HG03558 (cell line): ENCODE measurements at regions not wholly inside any gene's neighbourhood (a gene's known extent, or its start where the extent isn't known, plus 50 kb on each side); places are given as distances from the start of the nearest gene placed in this dataset.

Source experiments
- ATAC-seq: cut with Tn5 transposase; IDR thresholded peaks from one replicate; pipeline ENCODE4 v1.9.1; 2021; ENCODE audit warnings: moderate number of reproducible peaks; ENCODE audit not compliant: unreplicated experiment; ENCODE audit errors: extremely low read depth

DNA sequence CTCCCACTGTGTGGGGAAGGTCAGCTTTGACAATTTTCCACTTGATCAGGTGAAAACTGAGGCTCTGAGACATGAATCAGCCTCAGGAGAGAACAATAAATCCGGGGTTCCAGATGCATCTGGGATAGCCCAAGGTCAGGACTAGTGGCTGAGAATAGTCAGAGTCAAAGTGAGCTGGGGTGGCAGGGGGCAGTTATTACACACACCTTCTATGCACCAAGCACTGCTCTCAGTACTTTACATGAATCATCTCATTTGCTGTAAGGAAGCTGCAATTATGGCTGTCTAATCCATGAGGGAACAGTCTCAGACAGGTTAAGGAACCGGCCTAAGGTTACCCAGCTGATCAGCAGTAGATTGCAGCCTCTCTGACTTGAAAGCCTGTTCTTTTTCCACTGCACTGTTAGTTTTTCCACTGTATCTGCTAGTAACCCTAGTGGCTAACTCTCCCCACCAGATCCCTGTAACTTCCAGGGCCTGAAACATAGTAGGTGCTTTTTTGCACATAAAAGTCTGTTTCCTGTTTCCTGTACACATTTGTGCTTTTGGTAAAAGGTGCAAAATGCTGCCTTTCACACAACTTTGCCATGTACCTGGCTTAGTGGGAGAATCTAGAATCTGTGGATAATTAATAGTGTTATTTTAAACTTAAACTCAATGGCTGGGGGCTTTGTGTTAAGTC, 125.9 kb downstream of the EMX2 start:
- no peak for ATAC-seq

DNA sequence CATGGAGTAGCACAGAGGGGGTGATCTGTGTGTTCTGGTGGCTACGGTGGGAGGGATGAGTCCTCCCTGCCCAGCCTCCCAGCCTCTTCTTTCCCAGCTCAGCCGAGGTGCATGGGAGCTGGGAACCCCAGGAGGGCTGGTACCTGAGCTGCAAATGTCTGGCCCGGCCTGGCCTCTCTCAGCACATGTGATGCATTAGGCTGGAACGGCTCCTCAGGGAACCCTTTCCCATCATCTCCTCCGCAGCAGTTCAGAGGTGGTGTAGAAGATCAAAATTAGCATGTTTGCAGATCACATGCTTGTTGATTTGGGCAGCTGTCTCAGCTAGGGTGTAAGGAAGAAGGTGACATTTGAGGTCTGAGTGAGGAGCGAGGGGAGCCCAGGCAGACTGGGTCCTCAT, 126.6 kb downstream of the EMX2 start:
- ATAC-seq = no peak

DNA sequence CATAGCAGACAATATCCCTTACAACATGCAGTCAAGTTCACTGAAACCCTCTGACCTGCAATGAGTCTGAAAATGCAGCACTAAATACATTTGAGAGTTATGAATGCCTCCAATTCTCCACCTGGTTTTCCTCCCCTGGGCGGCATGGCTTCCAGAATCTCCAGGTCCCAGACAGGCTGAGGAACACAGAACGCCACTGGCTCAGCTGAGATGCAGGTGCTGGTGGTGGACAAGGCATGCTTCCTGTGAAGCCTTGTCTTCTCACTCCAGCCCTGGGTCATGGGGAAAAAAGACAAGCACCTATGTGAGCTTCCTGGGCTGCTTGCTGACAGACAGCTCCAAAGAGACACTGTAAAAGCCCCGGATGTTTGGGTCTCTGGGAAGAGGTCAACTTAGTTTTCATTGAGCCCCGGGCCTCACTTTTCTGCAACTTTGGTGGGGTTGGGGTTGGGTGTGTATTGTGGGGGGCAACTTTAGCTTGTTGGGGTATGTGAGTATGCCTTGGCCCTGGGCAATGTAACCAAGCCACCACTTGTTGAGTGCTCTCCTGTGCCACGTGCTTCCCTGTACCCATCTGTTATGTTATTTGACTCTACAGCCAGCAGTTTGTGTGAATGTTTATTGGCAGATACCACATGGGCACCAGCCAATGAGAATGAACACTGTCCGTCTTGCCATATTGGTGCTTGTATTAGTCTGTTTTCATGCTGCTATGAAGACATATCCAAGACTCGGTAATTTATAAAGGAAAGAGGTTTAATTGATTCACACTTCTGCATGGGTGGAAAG, 127.8 kb downstream of the EMX2 start:
- ATAC-seq = no peak

DNA sequence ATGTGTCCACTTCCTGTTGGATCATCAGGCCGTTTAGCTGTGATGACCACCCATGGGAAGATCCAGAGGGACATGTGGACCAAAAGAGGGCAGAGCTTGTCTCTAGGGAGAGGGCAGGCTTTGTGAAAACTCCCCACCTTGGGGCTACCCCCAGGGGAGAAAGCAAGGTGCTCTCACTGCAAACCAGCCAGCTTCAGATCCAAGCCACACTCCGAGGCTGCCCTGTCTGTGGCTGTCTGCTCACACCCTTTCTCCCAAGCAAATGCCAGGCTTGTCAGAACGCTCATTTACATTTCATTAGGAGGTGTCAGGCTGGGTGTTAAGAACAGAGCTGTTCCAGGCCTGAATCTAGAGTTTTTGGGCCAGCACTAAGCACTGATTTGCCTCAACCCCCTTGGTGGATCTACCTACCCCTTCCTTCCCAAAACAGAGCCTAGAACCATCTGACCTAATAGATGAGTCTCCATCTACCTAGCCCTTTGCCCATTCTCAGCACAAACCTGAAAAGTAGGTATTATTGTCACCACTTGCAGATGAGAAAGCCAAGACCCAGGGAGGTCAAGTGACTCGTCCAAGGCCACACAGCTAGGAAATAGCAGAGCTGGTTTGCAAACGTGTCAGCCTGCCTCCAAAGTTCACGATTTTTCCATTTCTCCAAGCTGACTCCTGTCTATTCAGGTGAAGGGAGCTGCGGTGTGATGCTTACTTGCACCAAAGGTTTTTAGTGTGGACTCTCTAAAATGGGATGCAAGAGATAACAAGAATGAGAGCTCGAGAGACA, 130.9 kb downstream of the EMX2 start:
- ATAC-seq = no peak

DNA sequence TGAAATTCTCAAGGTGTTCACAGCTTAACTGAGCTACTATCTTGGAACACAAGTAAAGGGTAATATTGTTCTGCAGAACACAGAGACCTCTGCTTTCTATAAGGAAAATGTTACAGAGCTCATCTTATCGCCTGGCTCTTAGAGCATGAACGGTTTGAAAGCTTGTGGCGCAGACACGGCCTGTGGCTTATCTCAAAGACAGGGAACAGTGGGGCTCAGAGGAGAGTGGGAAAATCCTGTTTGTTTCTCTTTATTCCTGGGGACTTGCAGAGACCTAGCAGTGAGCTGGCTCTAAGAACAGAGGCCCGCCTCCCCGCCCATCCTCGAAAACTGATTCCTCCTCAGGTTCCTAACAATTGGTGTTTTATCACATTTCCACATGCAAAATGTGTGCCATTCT, 131.7 kb downstream of the EMX2 start:
- ATAC-seq = no peak

DNA sequence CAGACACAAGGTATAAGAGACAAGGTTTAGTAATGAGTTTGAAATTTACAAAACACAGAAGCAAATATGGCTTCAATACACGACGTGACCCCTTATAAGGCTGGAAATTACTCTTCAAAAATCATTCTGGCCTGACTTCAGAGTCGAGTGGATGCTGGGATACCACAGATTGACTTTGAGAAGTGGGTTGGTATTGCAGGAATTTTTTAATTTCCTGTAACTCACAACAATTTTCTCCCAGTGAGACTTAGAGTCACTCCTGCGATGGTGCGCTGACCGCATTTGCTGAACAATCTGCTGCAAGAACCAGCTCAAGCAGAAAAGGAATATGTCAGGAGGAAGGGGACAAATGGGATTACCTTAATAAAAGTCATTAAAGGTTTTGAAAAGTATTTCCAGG, 132.1 kb downstream of the EMX2 start:
- no peak for ATAC-seq

DNA sequence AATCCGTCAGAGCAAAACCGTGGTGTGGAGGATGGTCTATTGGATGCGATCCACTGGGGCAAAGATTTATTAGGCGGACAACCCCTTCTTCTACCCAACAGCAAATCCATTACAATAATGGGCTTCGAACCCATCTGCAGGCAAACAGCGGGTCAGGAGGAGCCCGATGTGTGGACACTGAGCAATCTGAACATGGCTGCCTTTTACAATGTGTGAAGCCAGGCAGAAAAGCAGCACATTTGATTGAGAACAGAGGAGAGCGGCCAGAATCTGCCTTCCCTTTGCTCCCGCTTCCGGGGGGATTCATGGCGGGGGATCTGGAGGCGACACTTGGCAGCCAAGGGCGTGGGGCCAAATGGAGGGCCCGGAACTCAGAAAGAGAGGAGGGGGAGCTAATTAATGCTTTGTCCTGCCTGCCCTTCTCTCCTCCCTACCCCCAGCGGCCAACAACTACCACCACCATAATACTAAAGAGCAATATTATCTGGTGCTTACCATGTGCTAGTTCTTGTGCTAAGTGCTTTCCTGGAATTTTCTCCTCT, 133.0 kb downstream of the EMX2 start:
- no peak for ATAC-seq

DNA sequence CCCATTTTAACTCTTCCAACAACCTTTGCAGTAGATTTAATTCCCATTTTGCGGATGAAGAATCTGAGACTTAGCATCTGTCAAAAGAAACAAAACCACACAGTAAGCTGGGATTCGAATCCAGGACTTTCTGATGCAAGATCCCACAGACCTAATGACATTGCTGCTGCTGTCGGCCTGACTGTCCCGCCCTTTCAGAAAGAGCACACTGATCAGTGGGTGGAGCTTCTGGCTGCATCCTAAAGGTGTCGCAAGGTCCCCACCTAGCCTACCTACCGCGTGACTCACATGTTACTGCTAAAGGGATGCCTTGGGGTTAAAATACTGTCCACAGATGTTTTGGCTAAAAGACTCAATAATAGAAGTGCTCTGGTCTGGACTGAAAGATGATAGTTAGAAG, 134.7 kb downstream of the EMX2 start:
- ATAC-seq = no peak

DNA sequence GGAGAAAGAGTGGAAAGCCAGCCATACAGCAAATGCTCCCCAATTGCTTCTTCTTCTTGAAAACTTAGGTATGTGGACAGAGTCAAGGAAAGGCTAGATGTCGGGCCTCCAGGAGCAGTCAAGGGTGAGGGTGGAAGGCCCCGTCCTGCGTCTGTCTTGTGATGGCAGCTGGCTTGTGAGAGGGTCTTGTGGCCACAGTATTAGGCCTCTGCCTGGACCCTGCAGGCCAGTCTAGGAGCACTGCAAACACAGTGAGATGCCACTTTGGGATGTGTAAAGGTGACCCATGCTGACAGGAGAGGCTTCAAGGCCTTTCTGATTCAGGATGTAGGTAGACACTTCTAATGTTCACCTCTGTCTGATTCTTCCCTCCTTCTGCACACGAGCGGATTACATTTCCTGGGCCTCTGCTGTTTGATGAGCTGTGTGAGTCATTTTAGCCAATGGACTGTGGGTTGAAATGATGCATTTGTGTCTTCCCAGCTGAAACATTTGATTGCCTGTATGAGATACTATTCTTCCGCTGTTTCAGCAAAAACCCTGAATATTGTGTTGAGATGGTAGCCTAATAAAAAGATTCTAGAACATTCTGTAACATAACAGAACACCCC, 135.4 kb downstream of the EMX2 start:
- ATAC-seq = no peak

DNA sequence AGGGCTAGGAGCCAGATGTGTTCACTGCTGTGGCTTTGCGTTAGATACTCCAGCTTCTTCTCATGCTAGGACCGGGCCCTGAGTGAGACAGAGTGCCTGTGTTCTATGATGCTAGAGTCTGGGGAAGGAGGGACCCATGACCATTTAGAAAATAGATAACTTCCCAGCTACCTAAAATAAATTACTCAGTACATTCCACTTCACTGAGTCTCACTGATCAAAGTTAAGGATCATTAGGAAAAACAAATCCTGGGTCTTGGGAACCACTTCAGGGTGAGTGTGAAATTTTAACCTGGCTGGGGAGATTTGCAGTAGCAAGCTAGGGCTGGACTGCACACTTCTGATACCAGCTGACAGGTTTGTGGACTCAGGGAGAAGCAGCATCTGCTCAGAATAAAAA, 138.1 kb downstream of the EMX2 start:
- ATAC-seq = no peak

DNA sequence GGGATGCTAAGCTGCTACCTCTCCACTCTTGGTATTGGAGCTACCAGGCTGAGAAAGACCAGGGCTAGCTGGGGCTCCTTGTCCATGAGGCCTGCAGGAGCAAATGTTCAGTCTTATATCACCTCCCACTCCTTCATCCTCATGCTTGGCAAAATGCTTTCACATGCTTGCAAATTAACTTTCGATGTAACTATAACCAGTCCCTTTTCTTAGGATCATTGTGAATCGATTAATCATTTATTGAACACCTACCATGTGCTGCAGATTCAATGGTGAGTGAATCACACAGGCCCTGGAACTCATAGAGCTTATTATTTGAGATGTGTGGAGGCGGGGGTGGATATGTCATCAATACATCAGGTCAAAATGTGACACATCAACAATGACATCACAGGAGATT, 138.6 kb downstream of the EMX2 start:
- no peak for ATAC-seq

DNA sequence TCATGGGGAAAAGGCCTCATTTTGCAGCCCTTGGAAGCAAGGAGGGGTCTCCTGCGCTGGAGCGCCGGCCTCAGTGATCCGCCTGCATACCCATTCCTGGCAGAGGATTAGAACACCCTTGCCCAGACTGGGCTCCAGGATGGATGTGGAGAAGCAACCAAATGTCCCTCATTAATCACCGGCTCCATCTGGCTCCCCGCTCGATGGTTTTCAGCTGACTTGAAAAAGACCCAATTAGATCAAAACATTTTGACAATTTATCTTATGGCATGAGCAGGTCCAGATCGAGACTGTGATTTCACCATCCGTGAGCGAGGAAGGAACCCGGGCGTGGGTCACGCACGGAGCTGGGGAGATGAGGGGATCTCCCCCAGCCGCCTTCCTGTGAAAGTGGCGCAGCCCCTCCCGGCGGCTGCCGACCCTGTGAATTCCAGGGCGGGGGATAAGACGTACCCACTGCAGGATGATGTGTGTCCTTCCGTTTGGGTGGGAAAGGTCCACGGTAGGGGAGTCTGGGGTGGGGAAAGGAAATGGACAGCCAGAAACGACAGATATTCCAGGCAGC, 141.6 kb downstream of the EMX2 start:
- ATAC-seq = no peak

DNA sequence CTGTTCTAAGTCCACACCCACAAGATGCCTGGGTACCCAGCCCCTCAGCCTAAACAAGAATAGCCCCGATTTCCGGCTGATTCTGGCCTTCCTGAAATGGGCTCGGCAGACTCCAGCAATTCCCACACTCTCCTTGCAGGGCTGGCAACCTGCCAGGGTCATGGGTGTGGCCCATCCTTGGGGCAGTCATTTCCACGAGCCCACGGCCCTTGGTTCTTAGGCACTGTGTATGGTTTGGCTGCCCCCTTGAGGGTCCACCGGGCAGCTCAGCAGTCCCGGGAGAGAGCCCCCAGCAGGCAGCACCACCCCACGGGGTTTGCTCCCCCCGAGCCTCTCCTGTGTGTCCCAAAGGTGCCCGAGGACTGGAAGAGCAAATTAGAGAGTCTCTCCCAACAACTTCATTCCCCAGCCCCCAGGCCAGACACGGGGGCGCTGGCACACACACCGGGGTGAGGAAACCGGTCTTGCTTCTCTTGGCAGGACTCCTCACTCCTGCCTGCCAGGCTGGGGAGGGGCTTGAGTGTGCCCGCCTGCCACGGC, 142.2 kb downstream of the EMX2 start:
- ATAC-seq = no peak

DNA sequence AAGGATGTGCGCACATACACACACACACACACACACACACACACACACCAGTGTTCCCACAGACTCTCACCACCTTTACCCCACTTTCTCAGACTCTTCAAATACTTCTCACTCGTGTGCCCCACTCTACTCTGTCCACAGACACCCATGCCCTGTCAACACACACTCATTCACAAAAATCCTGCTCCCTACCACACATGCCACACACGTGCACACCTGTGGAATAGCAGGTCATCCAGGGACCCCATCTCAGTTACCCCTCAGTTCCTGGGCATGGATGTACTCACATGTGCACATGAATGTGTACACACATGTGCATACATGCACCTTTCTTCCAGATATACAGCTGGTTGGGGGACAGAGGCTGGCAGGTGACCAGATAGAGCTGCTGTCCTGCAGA, 142.9 kb downstream of the EMX2 start:
- ATAC-seq = no peak

DNA sequence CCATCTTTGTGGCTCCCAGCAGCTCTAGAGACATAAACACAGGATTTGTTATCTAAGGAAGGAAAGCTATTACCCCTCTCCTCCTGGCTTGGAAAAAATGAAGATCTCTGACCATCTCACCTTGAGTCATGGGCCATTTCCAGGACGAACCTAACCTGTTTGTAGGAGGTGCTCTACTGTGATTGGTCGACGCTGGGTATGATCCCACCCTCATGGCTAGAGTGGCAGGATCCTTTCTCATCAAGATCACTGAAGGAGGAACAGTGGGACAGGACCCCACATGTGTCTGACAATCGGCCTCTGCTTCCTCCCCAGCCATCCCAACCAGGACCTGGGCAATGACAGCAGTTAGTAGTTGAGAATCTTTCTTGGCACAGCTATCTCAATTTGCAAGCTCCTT, 144.1 kb downstream of the EMX2 start:
- no peak for ATAC-seq

DNA sequence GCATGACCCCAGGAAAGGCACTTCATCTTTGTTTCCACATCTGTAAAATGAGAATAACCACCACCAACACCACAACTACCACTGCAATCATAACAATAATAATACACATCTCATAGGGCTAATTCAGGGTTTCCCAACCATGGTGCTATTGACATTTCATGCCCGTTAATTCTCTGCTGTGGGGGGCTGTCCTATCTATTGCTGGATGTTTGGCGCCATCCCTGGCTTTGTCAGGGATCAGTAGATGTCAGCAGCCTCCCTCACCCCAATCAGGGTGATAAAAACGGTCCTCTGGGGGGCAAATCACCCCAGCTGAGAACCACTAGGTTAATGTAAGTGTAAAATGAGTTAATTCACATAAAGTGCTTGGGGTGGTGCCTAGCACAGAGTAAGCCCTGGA, 145.8 kb downstream of the EMX2 start:
- no peak for ATAC-seq

DNA sequence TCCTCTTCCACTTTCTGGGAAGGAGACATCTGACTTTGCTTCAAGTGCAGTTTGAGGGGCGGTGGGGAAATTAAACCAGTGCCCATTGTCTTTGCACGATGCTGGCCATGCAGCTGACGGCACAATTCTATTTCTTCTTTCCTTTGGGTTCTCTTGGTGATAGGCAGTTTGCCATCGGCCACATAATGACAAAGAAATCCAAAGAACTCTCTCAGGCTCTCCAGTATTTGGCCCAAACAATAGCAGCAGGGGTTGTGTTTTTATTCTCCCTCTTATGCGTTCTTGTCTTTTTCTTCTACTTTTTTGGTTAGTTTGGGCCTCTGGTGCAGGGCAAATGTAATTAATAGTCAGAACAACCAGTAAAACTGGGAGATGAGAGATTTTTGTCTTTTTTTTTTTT, 147.0 kb downstream of the EMX2 start:
- ATAC-seq = no peak

DNA sequence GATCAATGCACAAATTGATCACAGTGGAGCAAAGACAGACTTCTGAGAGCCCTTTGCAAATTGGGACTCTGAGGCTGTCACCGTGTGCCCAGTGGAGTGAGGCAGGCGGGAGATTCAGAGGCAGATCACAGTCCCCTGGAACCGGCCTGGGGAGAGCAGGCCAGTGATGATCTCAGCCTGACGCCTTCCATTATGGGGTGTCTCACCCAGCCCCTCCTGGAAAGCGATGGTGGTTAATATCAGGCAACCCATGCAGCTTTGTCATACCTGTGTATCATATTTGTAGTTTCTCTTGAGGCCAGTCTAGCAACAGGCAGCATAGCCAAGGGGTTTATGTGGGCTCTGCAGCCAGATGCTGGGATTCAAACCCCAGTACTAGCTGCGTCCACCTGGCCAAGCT, 147.8 kb downstream of the EMX2 start:
- ATAC-seq = no peak

DNA sequence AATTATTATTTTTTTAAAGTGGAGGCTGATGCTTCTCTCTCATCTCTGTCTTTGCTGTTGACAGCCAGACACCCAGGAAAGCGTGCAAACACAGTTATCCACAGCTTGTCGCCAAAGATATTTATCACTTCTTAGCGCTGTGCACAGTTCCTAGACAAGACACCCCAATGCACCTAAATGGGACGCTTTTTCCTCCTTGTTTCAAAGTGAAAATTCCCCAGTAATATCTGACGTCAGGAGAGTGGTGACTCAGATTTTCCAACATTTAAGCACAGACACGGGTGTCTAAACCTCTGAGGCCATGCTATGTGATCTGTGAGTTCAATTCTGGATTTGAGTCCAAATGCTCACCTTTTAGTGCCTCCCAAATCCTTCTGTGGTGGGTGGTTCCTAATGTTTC, 151.6 kb downstream of the EMX2 start:
- no peak for ATAC-seq

DNA sequence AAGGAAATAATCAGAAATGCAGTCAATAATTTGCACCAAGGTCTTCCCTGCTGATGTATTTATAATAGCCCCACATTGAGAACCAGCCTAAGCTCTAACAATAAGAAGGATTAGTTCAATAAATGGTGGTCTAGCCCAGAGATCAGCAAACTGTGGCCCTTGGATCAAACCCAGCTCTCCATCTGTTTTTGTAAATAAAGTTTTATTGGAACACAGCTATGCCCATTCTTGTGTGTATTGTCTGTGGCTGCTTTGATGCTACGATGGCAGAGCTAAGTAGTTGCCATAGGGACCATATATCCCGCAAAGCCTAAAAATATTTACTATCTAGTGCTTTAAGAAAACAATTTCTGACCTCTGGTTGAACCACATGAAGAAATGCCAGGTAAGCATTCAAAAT, 154.9 kb downstream of the EMX2 start:
- no peak for ATAC-seq
